ENCODE measurements at regions not wholly inside any gene's neighbourhood (a gene's known extent, or its start where the extent isn't known, plus 50 kb on each side); places are given as distances from the start of the nearest gene placed in this dataset.

DNA sequence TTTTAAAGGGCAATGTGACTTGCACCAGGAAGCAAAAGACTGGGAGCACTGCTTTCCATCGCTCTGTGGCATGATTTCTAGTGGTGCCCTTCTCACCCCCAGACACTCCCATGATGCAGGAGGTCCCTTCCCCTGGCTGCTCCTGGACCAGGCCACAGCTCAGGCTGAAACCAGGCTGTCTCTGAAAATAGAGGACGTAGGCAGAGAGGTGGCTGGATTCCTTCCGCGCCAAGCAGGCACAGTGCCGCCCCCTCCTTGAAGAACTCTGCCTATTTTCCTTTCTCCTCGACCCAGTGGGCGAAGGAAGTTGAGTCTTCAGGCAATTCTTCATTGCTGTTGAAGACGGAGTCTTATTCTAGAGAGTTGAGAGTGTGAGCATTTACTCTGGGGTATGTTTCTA lies 489.4 kb upstream of the TBL1XR1 start:
- BruUV-seq (replicated peaks), result no TSS peak
- DNase-seq (ENCODE audit: low spot score) (no peak), ATAC-seq (no peak), FAIRE-seq (no peak)
- Histone ChIP-seq H3K9ac (ENCODE audit: insufficient read depth, low read depth, low read length) (no peak overlapping the region), H3K4me3 (replicated peaks in 1 of 3; ENCODE audit: insufficient read depth in 1 of 3, low read depth in 2 of 3, low read length in 3 of 3) (no peak overlapping the region), H3K4me1 (ENCODE audit: insufficient read depth, low read length) (no peaks in the 10 kb centered on the region), H4K20me1 (ENCODE audit: insufficient read depth, low read length) (no peaks in the 10 kb centered on the region), H3K36me3 (replicated peaks in 1 of 2; ENCODE audit: control insufficient read depth in 1 of 2, insufficient read depth in 2 of 2, low read length in 2 of 2) (no peaks in the 10 kb centered on the region), H3K27me3 (ENCODE audit: control insufficient read depth in 1 of 2, insufficient read depth in 2 of 2, low read length in 2 of 2) (no peaks in the 10 kb centered on the region; a peak in 1 of 5 replicates), H2AFZ (ENCODE audit: low read length) (no peak overlapping the region), H3K4me2 (ENCODE audit: low read depth, low read length) (no peak overlapping the region), H3K79me2 (ENCODE audit: insufficient read depth, low read length) (no peaks in the 10 kb centered on the region), H3K27ac (ENCODE audit: extremely low read length, insufficient read depth, low read length) (no peak overlapping the region), H3K9me3 (ENCODE audit: low read length) (no peaks in the 10 kb centered on the region)
- CTCF ChIA-PET (ENCODE audit: low intra/inter-chr PET ratio, low total read pairs), result no interaction called here
- intact Hi-C loops (cut with micrococcal nuclease; ENCODE audit: unreplicated experiment) (no loop called here), in situ Hi-C loops (cut with HindIII; ENCODE audit: extremely low pct_ligation_motif_present, low pct_unique_long_range_greater_than_20kb) (no loop called here)
- POLR2A ChIA-PET, result no interaction called here
- TF ChIP-seq TCF7 (IDR thresholded peaks at IDR 0.05; ENCODE audit: low read depth), result no peak
- TF ChIP-seq CENPX (CRISPR knock-in tag; IDR thresholded peaks at IDR 0.05), result no peak
- TF ChIP-seq SRSF1 (optimal IDR thresholded peaks at IDR 0.05; ENCODE audit: low read depth, low read length), result no peak
- WGBS (ENCODE audit: low lambda C conversion rate), result 43% methylated on average over 7 of the region's 8 CpGs

DNA sequence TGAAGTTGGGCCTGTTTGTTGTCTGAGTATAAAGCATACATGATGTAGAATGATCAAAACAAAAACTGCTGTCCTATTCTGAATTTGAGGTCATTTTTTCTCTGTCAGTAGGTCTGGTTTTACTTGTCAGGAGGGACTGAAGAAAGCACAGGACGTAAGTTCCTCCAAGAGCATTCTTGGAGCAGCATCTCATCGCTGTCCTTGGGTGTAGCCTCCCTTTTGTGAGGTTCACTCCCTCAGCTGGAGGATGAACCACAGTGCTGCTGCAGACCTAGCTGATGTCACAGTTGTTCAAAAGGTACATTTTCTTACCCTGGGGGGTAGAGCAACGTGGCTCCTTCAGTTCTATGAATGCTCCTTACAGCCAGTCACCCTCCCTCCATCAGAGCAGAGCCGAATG lies 490.0 kb upstream of the TBL1XR1 start:
- Histone ChIP-seq H3K27ac (ENCODE audit: extremely low read length, insufficient read depth, low read length) (no peak overlapping the region), H3K9ac (ENCODE audit: insufficient read depth, low read depth, low read length) (no peak overlapping the region), H3K4me1 (ENCODE audit: insufficient read depth, low read length) (no peaks in the 10 kb centered on the region), H2AFZ (ENCODE audit: low read length) (no peak overlapping the region), H3K9me3 (ENCODE audit: low read length) (no peaks in the 10 kb centered on the region), H3K36me3 (replicated peaks in 1 of 2; ENCODE audit: control insufficient read depth in 1 of 2, insufficient read depth in 2 of 2, low read length in 2 of 2) (no peaks in the 10 kb centered on the region), H3K79me2 (ENCODE audit: insufficient read depth, low read length) (no peaks in the 10 kb centered on the region), H3K27me3 (ENCODE audit: control insufficient read depth in 1 of 2, insufficient read depth in 2 of 2, low read length in 2 of 2) (no peaks in the 10 kb centered on the region; a peak in 1 of 5 replicates), H4K20me1 (ENCODE audit: insufficient read depth, low read length) (no peaks in the 10 kb centered on the region), H3K4me2 (ENCODE audit: low read depth, low read length) (no peak overlapping the region), H3K4me3 (replicated peaks in 1 of 3; ENCODE audit: insufficient read depth in 1 of 3, low read depth in 2 of 3, low read length in 3 of 3) (no peak overlapping the region)
- POLR2A ChIA-PET, result no interaction called here
- DNase-seq (ENCODE audit: low spot score), result no peak
- TF ChIP-seq ATF1 (CRISPR knock-in tag; IDR thresholded peaks at IDR 0.05) (no peak), ISX (CRISPR knock-in tag; conservative IDR thresholded peaks at IDR 0.05) (no peak), AHR (CRISPR knock-in tag; IDR thresholded peaks at IDR 0.05) (no peak), CHCHD3 (CRISPR knock-in tag; IDR thresholded peaks at IDR 0.05) (no peak), ZNF180 (CRISPR knock-in tag; IDR thresholded peaks at IDR 0.05; ENCODE audit: borderline replicate concordance, low read depth) (no peak), NFKBIZ (CRISPR knock-in tag; IDR thresholded peaks at IDR 0.05) (no peak), ZNF839 (CRISPR knock-in tag; IDR thresholded peaks at IDR 0.05; ENCODE audit: borderline replicate concordance) (no peak), RFX1 (IDR thresholded peaks at IDR 0.05) (no peak), NR1H2 (CRISPR knock-in tag; IDR thresholded peaks at IDR 0.05; ENCODE audit: borderline replicate concordance, low read depth) (no peak), ZNF615 (CRISPR knock-in tag; IDR thresholded peaks at IDR 0.05; ENCODE audit: borderline replicate concordance) (no peak)
- TF ChIP-seq, protein P1, sequence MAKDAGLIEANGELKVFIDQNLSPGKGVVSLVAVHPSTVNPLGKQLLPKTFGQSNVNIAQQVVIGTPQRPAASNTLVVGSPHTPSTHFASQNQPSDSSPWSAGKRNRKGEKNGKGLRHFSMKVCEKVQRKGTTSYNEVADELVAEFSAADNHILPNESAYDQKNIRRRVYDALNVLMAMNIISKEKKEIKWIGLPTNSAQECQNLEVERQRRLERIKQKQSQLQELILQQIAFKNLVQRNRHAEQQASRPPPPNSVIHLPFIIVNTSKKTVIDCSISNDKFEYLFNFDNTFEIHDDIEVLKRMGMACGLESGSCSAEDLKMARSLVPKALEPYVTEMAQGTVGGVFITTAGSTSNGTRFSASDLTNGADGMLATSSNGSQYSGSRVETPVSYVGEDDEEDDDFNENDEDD (CRISPR knock-in tag; IDR thresholded peaks at IDR 0.05; ENCODE audit: borderline replicate concordance), result no peak
- in situ Hi-C loops (cut with HindIII; ENCODE audit: extremely low pct_ligation_motif_present, low pct_unique_long_range_greater_than_20kb) (no loop called here), intact Hi-C loops (cut with micrococcal nuclease; ENCODE audit: unreplicated experiment) (no loop called here)
- no TSS peak for BruUV-seq (replicated peaks)
- ATAC-seq, result no peak
- FAIRE-seq, result no peak
- CTCF ChIA-PET (ENCODE audit: low intra/inter-chr PET ratio, low total read pairs), result no interaction called here
- 22% methylated on average over 4 of the region's 4 CpGs for WGBS (ENCODE audit: low lambda C conversion rate)
